Central memory CD8-positive, alpha-beta T cell (primary cell): ENCODE measurements at regions not wholly inside any gene's neighbourhood (a gene's known extent, or its start where the extent isn't known, plus 50 kb on each side); places are given as distances from the start of the nearest gene placed in this dataset.
"Not testable (repeated sequence)": the region's sequence is repeated elsewhere in the genome, so short reads cannot be mapped to it uniquely, and the experiment has no call there.

Experiments used
- ATAC-seq: fragments of 150-1000 bp; cut with Tn5 transposase; replicated peaks from 2 replicates; pipeline ENCODE4 v1.10.0; 2022; ENCODE audit warnings: mild to moderate bottlenecking, moderate FRiP score, moderate number of reproducible peaks; ENCODE audit not compliant: poor library complexity, severe bottlenecking; ENCODE audit errors: extremely low read depth
- DNase-seq, 2 donors: peaks; one replicate each; pipeline ENCODE4 v3.0.0; 2021; ENCODE audit warnings: low spot score in 2 of 2
- H3K27ac Mint-ChIP-seq: one replicate; pipeline ENCODE4 v1.8.0; 2022; ENCODE audit warnings: low read depth, mild to moderate bottlenecking, moderate library complexity, mixed read lengths
- H3K27me3 Mint-ChIP-seq: one replicate; pipeline ENCODE4 v1.8.0; 2022; ENCODE audit warnings: mixed read lengths
- H3K36me3 Mint-ChIP-seq: one replicate; pipeline ENCODE4 v1.8.0; 2022; ENCODE audit warnings: mild to moderate bottlenecking, moderate library complexity, mixed read lengths; ENCODE audit not compliant: insufficient read depth
- H3K4me1 Mint-ChIP-seq: one replicate; pipeline ENCODE4 v1.8.0; 2022; ENCODE audit warnings: mixed read lengths
- H3K4me3 Mint-ChIP-seq: one replicate; pipeline ENCODE4 v1.8.0; 2022; ENCODE audit warnings: mild to moderate bottlenecking, moderate library complexity, mixed read lengths
- H3K9me3 Mint-ChIP-seq: one replicate; pipeline ENCODE4 v1.8.0; 2022; ENCODE audit warnings: mixed read lengths

- not testable (repeated sequence) for H3K27me3 Mint-ChIP-seq, H3K27ac Mint-ChIP-seq, DNase-seq, ATAC-seq, H3K9me3 Mint-ChIP-seq, H3K4me3 Mint-ChIP-seq, H3K4me1 Mint-ChIP-seq, H3K36me3 Mint-ChIP-seq
Measured at GRCh38 chr3:176016203-176016602, 1157.1 kb downstream of the NAALADL2 start.

DNA sequence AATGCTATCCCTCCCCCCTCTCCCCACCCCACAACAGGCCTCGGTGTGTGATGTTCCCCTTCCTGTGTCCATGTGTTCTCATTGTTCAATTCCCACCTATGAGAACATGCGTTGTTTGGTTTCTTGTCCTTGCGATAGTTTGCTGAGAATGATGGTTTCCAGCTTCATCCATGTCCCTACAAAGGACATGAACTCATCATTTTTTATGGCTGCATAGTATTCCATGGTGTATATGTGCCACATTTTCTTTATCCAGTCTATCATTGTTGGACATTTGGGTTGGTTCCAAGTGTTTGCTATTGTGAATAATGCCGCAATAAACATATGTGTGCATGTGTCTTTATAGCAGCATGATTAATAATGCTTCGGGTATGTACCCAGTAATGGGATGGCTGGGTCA lies 1156.1 kb downstream of the NAALADL2 start:
- not testable (repeated sequence) for ATAC-seq, H3K9me3 Mint-ChIP-seq, H3K4me1 Mint-ChIP-seq, H3K27me3 Mint-ChIP-seq, H3K36me3 Mint-ChIP-seq, DNase-seq, H3K27ac Mint-ChIP-seq, H3K4me3 Mint-ChIP-seq

DNA sequence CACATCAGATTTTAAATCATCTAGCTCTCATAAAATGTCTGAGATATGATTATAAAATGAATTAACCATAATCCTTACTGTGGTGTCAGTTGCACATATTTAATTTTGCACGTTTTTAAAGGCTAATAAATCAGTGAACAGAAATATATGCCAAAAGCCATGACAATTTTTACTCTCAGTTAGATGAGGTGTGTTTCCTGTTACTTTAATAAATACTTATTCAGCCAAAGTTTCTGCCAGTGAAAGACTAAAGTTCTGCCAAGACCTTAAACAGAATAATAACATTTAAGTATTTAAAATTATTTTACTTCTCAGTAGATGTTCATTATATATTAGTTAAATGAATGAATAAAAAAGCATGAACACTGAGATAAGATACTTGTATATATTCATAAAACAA lies 1150.1 kb downstream of the NAALADL2 start:
- H3K36me3 Mint-ChIP-seq: no peaks in the 10 kb centered on the region
- no peak overlapping the region for H3K4me3 Mint-ChIP-seq
- DNase-seq: no peak
- no peak for ATAC-seq
- no peaks in the 10 kb centered on the region for H3K27me3 Mint-ChIP-seq
- H3K27ac Mint-ChIP-seq: no peak overlapping the region
- peaks cover 5% of the 10 kb centered on the region for H3K9me3 Mint-ChIP-seq
- H3K4me1 Mint-ChIP-seq: no peaks in the 10 kb centered on the region

- ATAC-seq (no peak), DNase-seq (no peak)
- Mint-ChIP-seq H3K27me3 (no peaks in the 10 kb centered on the region), H3K4me1 (no peaks in the 10 kb centered on the region), H3K27ac (no peak overlapping the region), H3K9me3 (no peaks in the 10 kb centered on the region), H3K4me3 (no peak overlapping the region), H3K36me3 (no peaks in the 10 kb centered on the region)
Measured at GRCh38 chr3:176005564-176005963, 1146.4 kb downstream of the NAALADL2 start.

GRCh38 chr3:175989161-175989560 lies 1130.0 kb downstream of the NAALADL2 start:
- Mint-ChIP-seq H3K4me1 (no peaks in the 10 kb centered on the region), H3K36me3 (no peaks in the 10 kb centered on the region)
- no peak for ATAC-seq

GRCh38 chr3:175988401-175988800 lies 1129.3 kb downstream of the NAALADL2 start:
- Mint-ChIP-seq H3K4me1 (no peaks in the 10 kb centered on the region), H3K4me3 (no peak overlapping the region), H3K27ac (no peak overlapping the region), H3K27me3 (no peaks in the 10 kb centered on the region), H3K9me3 (peaks cover 16% of the 10 kb centered on the region), H3K36me3 (no peaks in the 10 kb centered on the region)
- no peak for DNase-seq
- ATAC-seq: no peak

More at GRCh38 chr3:175989161-175989560, 1130.0 kb downstream of the NAALADL2 start:
- H3K4me3 Mint-ChIP-seq: no peak overlapping the region
- H3K27me3 Mint-ChIP-seq: no peaks in the 10 kb centered on the region
- DNase-seq: no peak
- no peak overlapping the region for H3K27ac Mint-ChIP-seq
- H3K9me3 Mint-ChIP-seq: peaks cover 16% of the 10 kb centered on the region

DNA sequence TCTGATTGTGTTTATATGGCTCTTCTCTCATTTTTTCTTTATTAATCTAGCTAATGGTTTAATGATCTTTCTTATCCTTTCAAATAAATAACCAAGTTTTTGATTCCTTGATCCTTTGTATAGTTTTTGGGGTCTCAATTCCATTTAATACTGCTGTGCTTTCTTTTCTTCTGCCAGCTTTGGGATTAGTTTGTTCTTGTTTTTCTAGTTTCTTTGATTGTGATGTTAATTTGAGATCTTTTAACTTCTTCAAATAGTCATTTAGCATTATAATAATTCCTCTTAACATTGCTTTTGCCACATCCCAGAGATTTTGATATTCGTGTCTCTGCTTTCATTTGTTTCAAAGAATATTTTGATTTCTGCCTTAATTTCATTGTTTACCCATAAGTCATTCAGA lies 1126.6 kb downstream of the NAALADL2 start:
- H3K27ac Mint-ChIP-seq: no peak overlapping the region
- no peaks in the 10 kb centered on the region for H3K4me1 Mint-ChIP-seq
- no peaks in the 10 kb centered on the region for H3K36me3 Mint-ChIP-seq
- ATAC-seq (no peak), DNase-seq (no peak)
- H3K4me3 Mint-ChIP-seq: no peak overlapping the region
- no peaks in the 10 kb centered on the region for H3K27me3 Mint-ChIP-seq
- peaks cover 18% of the 10 kb centered on the region for H3K9me3 Mint-ChIP-seq

DNA sequence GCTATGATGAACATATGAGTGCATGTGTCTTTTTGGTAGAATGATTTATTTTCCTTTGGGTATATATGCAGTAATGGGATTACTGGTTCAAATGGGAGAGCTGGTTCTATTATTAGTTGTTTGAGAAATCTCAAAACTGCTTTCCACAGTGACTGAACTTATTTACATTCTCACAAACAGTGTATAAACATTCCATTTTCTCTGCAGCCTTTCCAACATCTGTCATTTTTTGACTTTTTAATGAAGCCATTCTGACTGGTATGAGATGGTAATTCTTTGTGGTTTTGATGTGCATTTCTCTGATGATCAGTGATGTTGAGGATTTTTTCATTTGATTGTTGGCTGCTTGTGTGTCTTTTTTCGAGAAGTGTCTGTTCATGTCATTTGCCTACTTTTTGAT lies 1124.2 kb downstream of the NAALADL2 start:
- no peak for ATAC-seq
- no peak for DNase-seq
- no peaks in the 10 kb centered on the region for H3K27me3 Mint-ChIP-seq
- no peaks in the 10 kb centered on the region for H3K4me1 Mint-ChIP-seq
- no peaks in the 10 kb centered on the region for H3K36me3 Mint-ChIP-seq
- H3K4me3 Mint-ChIP-seq: no peak overlapping the region
- no peak overlapping the region for H3K27ac Mint-ChIP-seq
- H3K9me3 Mint-ChIP-seq: peaks cover 24% of the 10 kb centered on the region

- Mint-ChIP-seq H3K36me3 (no peaks in the 10 kb centered on the region), H3K27me3 (no peaks in the 10 kb centered on the region), H3K4me3 (no peak overlapping the region), H3K4me1 (no peaks in the 10 kb centered on the region), H3K27ac (no peak overlapping the region), H3K9me3 (peaks cover 16% of the 10 kb centered on the region)
- ATAC-seq: no peak
- no peak for DNase-seq
Measured at GRCh38 chr3:175980486-175981090, 1121.5 kb downstream of the NAALADL2 start.

DNA sequence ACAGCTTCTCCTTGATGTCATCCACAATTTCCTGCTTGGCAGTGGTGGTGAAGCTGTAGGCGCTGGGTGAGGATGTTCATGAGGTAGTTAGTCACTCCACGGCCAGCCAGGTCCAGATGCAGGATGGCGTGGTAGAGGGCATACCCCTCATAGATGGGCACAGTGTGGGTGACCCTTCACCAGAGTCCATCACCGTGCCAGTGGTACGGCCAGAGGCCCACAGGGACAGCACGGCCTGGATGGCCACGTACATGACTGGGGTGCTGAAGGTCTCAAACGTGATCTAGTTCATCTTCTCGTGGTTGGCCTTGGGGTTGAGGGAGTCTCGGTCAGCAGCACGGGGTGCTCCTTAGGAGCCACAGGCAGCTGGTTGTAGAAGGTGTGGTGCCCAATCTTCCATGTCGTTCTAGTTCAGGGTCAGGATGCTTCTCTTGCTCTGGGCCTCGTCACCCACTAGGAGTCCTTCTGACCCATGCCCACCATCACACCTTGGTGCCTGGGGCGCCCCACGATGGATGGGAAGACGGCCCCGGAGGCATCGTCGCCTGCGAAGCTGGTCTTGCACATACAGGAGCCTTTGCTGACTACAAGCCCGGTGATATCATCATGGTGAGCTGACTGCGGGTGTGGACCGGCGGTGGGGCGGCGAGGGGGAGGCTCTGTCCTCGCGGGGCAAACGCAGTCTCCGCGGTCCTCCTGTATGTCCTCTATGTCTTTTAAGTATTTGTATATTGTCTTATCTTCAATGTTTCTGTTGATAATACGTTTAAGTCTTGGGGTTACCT lies 1119.0 kb downstream of the NAALADL2 start:
- no peaks in the 10 kb centered on the region for H3K4me1 Mint-ChIP-seq
- H3K36me3 Mint-ChIP-seq: no peaks in the 10 kb centered on the region
- ATAC-seq: no peak

DNA sequence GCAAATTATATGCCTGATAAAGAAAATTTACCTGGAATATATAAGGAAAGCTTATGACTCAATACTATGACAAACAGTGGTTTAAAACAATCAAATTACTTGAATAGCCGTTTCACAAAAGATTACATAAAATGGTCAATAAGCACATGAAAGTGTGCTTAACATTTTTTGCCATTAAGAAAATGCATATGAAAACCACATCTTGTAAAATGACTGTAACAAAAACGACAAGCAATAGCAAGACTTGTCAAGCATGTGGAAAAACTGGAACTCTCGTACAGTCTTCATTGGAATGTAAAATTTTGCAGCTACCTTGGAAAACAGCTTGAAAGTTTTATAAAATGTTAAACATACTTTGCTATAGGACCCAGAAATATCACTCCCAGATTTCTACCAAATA lies 1110.3 kb downstream of the NAALADL2 start:
- Mint-ChIP-seq H3K9me3 (peaks cover 29% of the 10 kb centered on the region), H3K27me3 (no peaks in the 10 kb centered on the region), H3K36me3 (no peaks in the 10 kb centered on the region), H3K4me1 (no peaks in the 10 kb centered on the region), H3K27ac (no peak overlapping the region), H3K4me3 (no peak overlapping the region)
- DNase-seq (no peak), ATAC-seq (no peak)

More for the DNA sequence above, 1119.0 kb downstream of the NAALADL2 start:
- Mint-ChIP-seq H3K27ac (no peak overlapping the region), H3K4me3 (no peak overlapping the region), H3K27me3 (no peaks in the 10 kb centered on the region), H3K9me3 (peaks cover 16% of the 10 kb centered on the region)
- no peak for DNase-seq

DNA sequence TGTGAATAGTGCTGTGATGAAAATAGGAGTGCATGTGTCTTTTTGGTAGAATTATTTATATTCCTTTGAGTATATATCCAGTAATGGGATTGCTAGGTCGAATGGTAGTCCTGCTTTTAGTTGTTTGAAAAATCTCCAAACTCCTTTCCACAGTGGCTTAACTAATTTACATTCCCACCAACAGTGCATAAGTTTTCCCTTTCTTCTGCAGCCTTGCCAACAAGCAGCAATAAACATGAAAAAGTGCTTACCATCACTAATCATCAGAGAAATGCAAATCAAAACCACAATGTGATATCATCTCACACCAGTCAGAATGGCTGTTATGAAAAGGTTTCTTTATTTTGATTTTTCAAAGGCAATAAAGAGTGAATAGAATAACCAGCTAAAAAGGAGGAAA lies 1105.9 kb downstream of the NAALADL2 start:
- Mint-ChIP-seq H3K4me1 (no peaks in the 10 kb centered on the region), H3K9me3 (peaks cover 28% of the 10 kb centered on the region), H3K4me3 (no peak overlapping the region), H3K27ac (no peak overlapping the region), H3K27me3 (no peaks in the 10 kb centered on the region), H3K36me3 (no peaks in the 10 kb centered on the region)
- no peak for DNase-seq
- ATAC-seq: no peak

- DNase-seq: no peak
- no peak overlapping the region for H3K4me3 Mint-ChIP-seq
- no peaks in the 10 kb centered on the region for H3K36me3 Mint-ChIP-seq
- no peak overlapping the region for H3K27ac Mint-ChIP-seq
- no peaks in the 10 kb centered on the region for H3K4me1 Mint-ChIP-seq
- H3K27me3 Mint-ChIP-seq: no peaks in the 10 kb centered on the region
- no peak for ATAC-seq
- H3K9me3 Mint-ChIP-seq: peaks cover 21% of the 10 kb centered on the region
Measured at GRCh38 chr3:175957427-175957826, 1098.3 kb downstream of the NAALADL2 start.
